ENCODE measurements at regions not wholly inside any gene's neighbourhood (a gene's known extent, or its start where the extent isn't known, plus 50 kb on each side); places are given as distances from the start of the nearest gene placed in this dataset.
A peak's percentile ranks its signal among the peaks of the same experiment; 100 is the strongest.
"Not testable (repeated sequence)": the region's sequence is repeated elsewhere in the genome, so short reads cannot be mapped to it uniquely, and the experiment has no call there.

- Histone ChIP-seq H3K14ac (replicated peaks; ENCODE audit: low read depth, low read length) (no peak overlapping the region), H4K8ac (ENCODE audit: low read depth in 2 of 2, low read length in 2 of 2) (no peak overlapping the region), H3K56ac (ENCODE audit: extremely low read depth, insufficient read depth, low read length) (no peak overlapping the region), H3K18ac (ENCODE audit: low read depth, low read length) (no peak overlapping the region), H3K9ac (ENCODE audit: low read depth, low read length) (no peak overlapping the region), H4K20me1 (ENCODE audit: insufficient read depth, low read length) (no peaks in the 10 kb centered on the region), H2BK15ac (ENCODE audit: low read depth, low read length) (no peak overlapping the region), H2AK5ac (ENCODE audit: low read depth, low read length) (no peak overlapping the region), H2BK20ac (ENCODE audit: low read depth, low read length) (no peak overlapping the region), H2BK120ac (ENCODE audit: low read depth, low read length) (no peak overlapping the region), H2BK5ac (ENCODE audit: low read depth, low read length, poor library complexity, severe bottlenecking) (no peak overlapping the region), H4K91ac (ENCODE audit: insufficient read depth, low read depth, low read length) (no peak overlapping the region), H3K9me3 (ENCODE audit: control insufficient read depth, insufficient read depth, low read length) (peaks cover 14% of the 10 kb centered on the region; the same call in 1 of the 2 replicates), H3K23ac (ENCODE audit: low read depth, low read length) (no peak overlapping the region), H3K4me2 (ENCODE audit: low read depth, low read length) (no peak overlapping the region), H3K27ac (ENCODE audit: insufficient read depth, low read length) (no peak overlapping the region), H3K9me1 (ENCODE audit: insufficient read depth, low read length) (no peaks in the 10 kb centered on the region), H3K36me3 (ENCODE audit: control insufficient read depth, insufficient read depth, low read length) (no peaks in the 10 kb centered on the region), H2AFZ (replicated peaks; ENCODE audit: low read length, poor library complexity) (no peak overlapping the region), H4K5ac (ENCODE audit: low read depth, low read length) (no peak overlapping the region), H3K27me3 (ENCODE audit: control insufficient read depth, insufficient read depth, low read length) (no peaks in the 10 kb centered on the region), H3K4ac (ENCODE audit: low read depth, low read length) (no peak overlapping the region), H3K4me3 (ENCODE audit: insufficient read depth, low read depth, low read length) (no peak overlapping the region), H2AK9ac (replicated peaks; ENCODE audit: low read depth, low read length, poor library complexity) (no peak overlapping the region), H3K79me1 (ENCODE audit: low read depth in 1 of 2, low read length in 2 of 2) (no peaks in the 10 kb centered on the region), H3K4me1 (ENCODE audit: control insufficient read depth, insufficient read depth, low read length) (no peaks in the 10 kb centered on the region)
- ChIA-PET POLR2A (ENCODE audit: unreplicated experiment) (no interaction called here), CTCF (no interaction called here)
- DNase-seq (no peak), ATAC-seq (ENCODE audit: low read depth) (no peak)
- intact Hi-C loops (cut with micrococcal nuclease) (no loop called here), in situ Hi-C loops (cut with MboI; ENCODE audit: low sequenced_read_pairs) (no loop called here), dilution Hi-C loops (cut with HindIII; ENCODE audit: low sequenced_read_pairs, unreplicated experiment) (no loop called here)
- BruUV-seq (replicated peaks): no TSS peak
- 20% methylated on average over 1 of the region's 4 CpGs; no CpG with 5 or more reads in 1 of the 2 experiments for WGBS, 2 experiments (ENCODE audit: extremely low coverage in 2 of 2, insufficient read length in 1 of 2)
- TF ChIP-seq RAD21 (IDR thresholded peaks at IDR 0.05; ENCODE audit: low read length): no peak
- TF ChIP-seq BHLHE40 (IDR thresholded peaks at IDR 0.05; ENCODE audit: low read depth, low read length): no peak
- no peak for TF ChIP-seq MXI1 (IDR thresholded peaks at IDR 0.05; ENCODE audit: borderline replicate concordance, low read depth, low read length)
Measured at GRCh38 chr6:165129086-165129485, 180.3 kb downstream of the C6orf118 start.

DNA sequence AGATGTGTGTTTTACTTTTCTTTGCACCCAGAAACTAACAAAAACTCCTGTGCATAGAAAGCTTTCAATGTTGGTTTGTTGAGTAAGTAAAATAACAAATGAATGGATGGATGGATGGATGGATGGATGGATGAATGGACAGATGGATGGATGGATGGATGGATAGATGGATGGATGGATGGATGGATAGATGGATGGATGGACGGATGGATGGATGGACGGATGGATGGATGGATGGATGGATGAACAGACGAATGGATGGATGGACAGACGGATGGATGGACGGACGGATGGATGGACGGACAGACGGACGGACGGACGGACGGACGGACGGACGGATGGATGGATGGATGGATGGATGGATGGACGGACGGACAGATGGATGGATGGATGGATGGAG lies 181.7 kb downstream of the C6orf118 start:
- intact Hi-C loops (cut with micrococcal nuclease): not testable (repeated sequence)

More for the DNA sequence above, 181.7 kb downstream of the C6orf118 start:
- POLR2A ChIA-PET (ENCODE audit: unreplicated experiment); H2BK120ac ChIP-seq (ENCODE audit: low read depth, low read length); DNase-seq; dilution Hi-C loops (cut with HindIII; ENCODE audit: low sequenced_read_pairs, unreplicated experiment); H2AFZ ChIP-seq (replicated peaks; ENCODE audit: low read length, poor library complexity); H3K4me3 ChIP-seq (ENCODE audit: insufficient read depth, low read depth, low read length); H2AK5ac ChIP-seq (ENCODE audit: low read depth, low read length); H4K5ac ChIP-seq (ENCODE audit: low read depth, low read length); H3K79me1 ChIP-seq (ENCODE audit: low read depth in 1 of 2, low read length in 2 of 2); ATAC-seq (ENCODE audit: low read depth); H3K23ac ChIP-seq (ENCODE audit: low read depth, low read length); H4K8ac ChIP-seq (ENCODE audit: low read depth in 2 of 2, low read length in 2 of 2); H3K27ac ChIP-seq (ENCODE audit: insufficient read depth, low read length); H3K4me2 ChIP-seq (ENCODE audit: low read depth, low read length); H2AK9ac ChIP-seq (replicated peaks; ENCODE audit: low read depth, low read length, poor library complexity); H2BK20ac ChIP-seq (ENCODE audit: low read depth, low read length); in situ Hi-C loops (cut with MboI; ENCODE audit: low sequenced_read_pairs); H3K27me3 ChIP-seq (ENCODE audit: control insufficient read depth, insufficient read depth, low read length); H2BK15ac ChIP-seq (ENCODE audit: low read depth, low read length); H4K91ac ChIP-seq (ENCODE audit: insufficient read depth, low read depth, low read length); H3K9ac ChIP-seq (ENCODE audit: low read depth, low read length); H3K9me1 ChIP-seq (ENCODE audit: insufficient read depth, low read length); BruUV-seq (replicated peaks); H4K20me1 ChIP-seq (ENCODE audit: insufficient read depth, low read length); H3K36me3 ChIP-seq (ENCODE audit: control insufficient read depth, insufficient read depth, low read length); H3K18ac ChIP-seq (ENCODE audit: low read depth, low read length); H3K56ac ChIP-seq (ENCODE audit: extremely low read depth, insufficient read depth, low read length); CTCF ChIA-PET; H3K4me1 ChIP-seq (ENCODE audit: control insufficient read depth, insufficient read depth, low read length); H3K4ac ChIP-seq (ENCODE audit: low read depth, low read length); H3K14ac ChIP-seq (replicated peaks; ENCODE audit: low read depth, low read length): not testable (repeated sequence)
- peaks cover 14% of the 10 kb centered on the region; the same call in 1 of the 2 replicates for H3K9me3 ChIP-seq (ENCODE audit: control insufficient read depth, insufficient read depth, low read length)
- 83% methylated on average over 15 of the region's 17 CpGs; no CpG with 5 or more reads in 1 of the 2 experiments for WGBS, 2 experiments (ENCODE audit: extremely low coverage in 2 of 2, insufficient read length in 1 of 2)
- peak overlapping the region; percentile 65 for H2BK5ac ChIP-seq (ENCODE audit: low read depth, low read length, poor library complexity, severe bottlenecking)

Measured in IMR-90 (cell line).